ENCODE measurements at regions not wholly inside any gene's neighbourhood (a gene's known extent, or its start where the extent isn't known, plus 50 kb on each side); places are given as distances from the start of the nearest gene placed in this dataset.

- no peak for TF ChIP-seq CTCF (IDR thresholded peaks at IDR 0.05)
- TF ChIP-seq POLR2A (IDR thresholded peaks at IDR 0.05; ENCODE audit: low read depth) = no peak
These were observed 91.6 kb downstream of the RHOB start for GRCh38 chr2:20538308-20539132.
